BJ (cell line): ENCODE measurements at regions not wholly inside any gene's neighbourhood (a gene's known extent, or its start where the extent isn't known, plus 50 kb on each side); places are given as distances from the start of the nearest gene placed in this dataset.

Experiments used
- CTCF ChIA-PET: fragments of 350-600 bp; formaldehyde crosslinking; extraction: SDS; loops from one replicate; lab custom pipeline; 2021; ENCODE audit warnings: antibody characterized with exemption, inconsistent platforms; lab: Yijun Ruan, JAX
- POLR2A ChIA-PET: fragments of 300-600 bp; sonication (Branson Sonifier 250); formaldehyde crosslinking; extraction: SDS; loops from one replicate; lab custom pipeline; 2021; ENCODE audit warnings: antibody characterized with exemption; lab: Charles Lee
- DNase-seq: peaks from one replicate; pipeline ENCODE4 v3.0.0-alpha.2; 2011; ENCODE audit warnings: low read depth
- H3K27me3 ChIP-seq: 2 replicates; pipeline ENCODE4 v1.6.0; 2011; ENCODE audit warnings: low read length; ENCODE audit not compliant: control insufficient read depth, insufficient read depth
- H3K36me3 ChIP-seq: 2 replicates; pipeline ENCODE4 v1.5.1; 2011; ENCODE audit warnings: low read length; ENCODE audit not compliant: control insufficient read depth, insufficient read depth
- H3K4me3 ChIP-seq: 2 replicates; pipeline ENCODE4 v1.5.1; 2011; ENCODE audit warnings: low read depth, mild to moderate bottlenecking, control low read depth, low read length
- TF ChIP-seq, protein P1 (sequence below): IDR thresholded peaks from 2 replicates; pipeline ENCODE4 v1.5.1; 2011; ENCODE audit warnings: low read depth, mild to moderate bottlenecking, control low read depth, inconsistent platforms, low read length, moderate library complexity; ENCODE audit not compliant: insufficient read depth

DNA sequence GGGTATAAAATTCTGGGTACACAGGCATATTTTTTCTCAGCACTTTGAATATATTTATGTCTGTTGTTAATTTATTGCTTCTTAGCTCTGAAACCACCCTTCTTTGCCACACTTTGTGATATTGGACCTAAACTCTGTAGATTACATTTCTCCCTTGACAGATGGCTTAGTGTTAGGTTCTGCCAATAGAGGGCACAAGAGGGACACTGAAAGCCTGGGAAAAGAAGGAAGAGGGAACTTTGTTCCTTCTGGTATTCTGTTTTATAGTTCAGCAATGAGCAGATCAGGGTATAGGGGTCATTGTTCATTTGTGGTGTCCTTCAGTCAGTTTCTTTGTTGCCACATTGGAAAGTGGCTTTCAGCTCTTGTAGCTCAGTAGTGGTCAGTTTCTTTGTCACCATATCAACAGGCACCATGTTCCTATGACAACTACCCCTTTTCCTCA, 423.5 kb upstream of the PROX1 start:
- ChIA-PET CTCF (no interaction called here), POLR2A (no interaction called here)
- TF ChIP-seq, protein P1, sequence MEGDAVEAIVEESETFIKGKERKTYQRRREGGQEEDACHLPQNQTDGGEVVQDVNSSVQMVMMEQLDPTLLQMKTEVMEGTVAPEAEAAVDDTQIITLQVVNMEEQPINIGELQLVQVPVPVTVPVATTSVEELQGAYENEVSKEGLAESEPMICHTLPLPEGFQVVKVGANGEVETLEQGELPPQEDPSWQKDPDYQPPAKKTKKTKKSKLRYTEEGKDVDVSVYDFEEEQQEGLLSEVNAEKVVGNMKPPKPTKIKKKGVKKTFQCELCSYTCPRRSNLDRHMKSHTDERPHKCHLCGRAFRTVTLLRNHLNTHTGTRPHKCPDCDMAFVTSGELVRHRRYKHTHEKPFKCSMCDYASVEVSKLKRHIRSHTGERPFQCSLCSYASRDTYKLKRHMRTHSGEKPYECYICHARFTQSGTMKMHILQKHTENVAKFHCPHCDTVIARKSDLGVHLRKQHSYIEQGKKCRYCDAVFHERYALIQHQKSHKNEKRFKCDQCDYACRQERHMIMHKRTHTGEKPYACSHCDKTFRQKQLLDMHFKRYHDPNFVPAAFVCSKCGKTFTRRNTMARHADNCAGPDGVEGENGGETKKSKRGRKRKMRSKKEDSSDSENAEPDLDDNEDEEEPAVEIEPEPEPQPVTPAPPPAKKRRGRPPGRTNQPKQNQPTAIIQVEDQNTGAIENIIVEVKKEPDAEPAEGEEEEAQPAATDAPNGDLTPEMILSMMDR = no peak
- Histone ChIP-seq H3K27me3 (no peaks in the 10 kb centered on the region), H3K36me3 (no peaks in the 10 kb centered on the region), H3K4me3 (no peak overlapping the region)
- no peak for DNase-seq

DNA sequence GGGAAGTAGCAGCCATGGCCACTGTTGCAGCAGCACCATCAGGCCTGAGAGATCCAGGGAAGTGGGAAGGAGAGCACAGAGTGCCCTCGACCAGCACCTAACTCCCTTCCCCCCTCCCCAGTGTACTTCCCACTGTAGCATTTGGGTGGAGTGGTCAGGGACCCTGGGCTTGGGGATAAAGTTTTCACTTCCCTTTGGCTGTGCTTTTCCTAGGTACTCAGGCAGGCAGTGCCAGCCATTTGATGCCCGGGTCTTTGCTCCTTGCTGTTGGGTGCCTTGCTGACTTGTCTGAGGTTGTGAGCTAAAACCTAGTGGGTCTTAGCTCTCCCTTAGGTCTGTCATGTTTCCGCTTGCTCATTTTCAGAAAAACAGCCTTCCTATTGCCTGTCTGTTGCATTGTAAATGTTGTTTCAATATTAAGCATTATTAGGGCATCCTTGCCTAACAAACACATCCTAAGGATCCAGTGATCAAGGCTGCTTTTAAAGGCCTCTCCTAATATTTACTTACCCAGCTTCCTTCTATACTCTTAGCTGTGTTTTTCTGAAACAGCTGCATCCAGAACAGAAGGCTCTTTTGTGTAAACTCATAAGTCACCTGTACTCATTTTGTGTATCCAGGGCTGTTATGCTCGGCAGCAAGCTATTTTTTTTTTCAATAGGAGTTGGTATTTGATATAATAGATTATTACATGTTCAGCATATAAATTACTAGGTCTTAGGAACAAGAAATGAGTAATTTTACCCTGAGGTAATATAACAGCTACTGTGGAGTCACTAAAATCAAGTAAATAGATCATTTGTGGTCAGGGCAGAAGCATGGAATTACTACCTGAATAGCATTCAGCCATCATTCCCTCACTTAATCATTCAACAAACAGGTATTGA, 418.6 kb upstream of the PROX1 start:
- CTCF ChIA-PET = interaction anchor here (1.4 kb wide), 1 partner anchor 16 kb away, joined by 4 read pairs; no protein-coding TSS in a partner anchor

DNA sequence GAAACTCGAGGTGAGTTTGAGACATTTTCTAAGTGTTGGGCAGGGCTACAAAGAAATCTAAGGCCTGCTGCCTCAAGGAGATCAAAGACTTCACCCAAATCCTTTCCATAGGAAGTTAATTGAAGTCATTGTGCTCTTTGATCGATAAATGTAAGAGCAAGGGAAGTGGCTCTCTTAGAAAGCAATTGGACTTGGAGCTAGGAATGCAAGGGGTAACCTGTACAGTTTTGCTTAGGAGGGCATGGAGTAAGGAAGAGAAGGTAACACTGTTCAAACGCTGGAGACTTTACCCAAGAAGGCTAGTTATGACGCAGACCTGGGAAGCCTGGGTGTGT, 418.0 kb upstream of the PROX1 start:
- DNase-seq = no peak
- ChIA-PET POLR2A (no interaction called here), CTCF (interaction anchor here (1.4 kb wide), 1 partner anchor 15 kb away, joined by 4 read pairs; no protein-coding TSS in a partner anchor)
- H3K4me3 ChIP-seq = no peak overlapping the region
- TF ChIP-seq, protein P1 = no peak
- no peaks in the 10 kb centered on the region for H3K36me3 ChIP-seq
- no peaks in the 10 kb centered on the region for H3K27me3 ChIP-seq

More for the DNA sequence above, 418.6 kb upstream of the PROX1 start:
- TF ChIP-seq, protein P1 = no peak
- no peak overlapping the region for H3K4me3 ChIP-seq
- DNase-seq = no peak
- POLR2A ChIA-PET = no interaction called here
- no peaks in the 10 kb centered on the region for H3K36me3 ChIP-seq
- H3K27me3 ChIP-seq = no peaks in the 10 kb centered on the region

DNA sequence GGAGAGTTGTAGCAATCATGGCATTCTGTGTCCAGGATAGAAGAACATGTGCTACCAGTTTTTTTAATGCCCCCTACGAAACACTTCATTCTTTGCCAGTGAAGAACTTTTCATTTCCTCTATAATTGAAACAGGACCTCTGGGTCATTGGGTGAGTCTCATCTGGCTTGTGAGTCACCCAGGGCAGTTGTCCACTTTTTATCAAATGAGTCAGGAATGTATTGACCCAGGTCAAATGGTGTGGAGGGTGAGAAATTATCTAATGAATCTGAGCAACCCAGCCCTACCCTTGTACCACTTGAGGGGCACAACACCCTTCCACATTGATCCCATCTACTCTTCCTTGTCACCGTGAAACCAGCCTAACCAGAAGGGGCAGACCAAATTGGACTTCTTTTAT, 417.3 kb upstream of the PROX1 start:
- ChIA-PET POLR2A (no interaction called here), CTCF (no interaction called here)
- DNase-seq = no peak
- no peaks in the 10 kb centered on the region for H3K36me3 ChIP-seq
- TF ChIP-seq, protein P1 = no peak
- no peaks in the 10 kb centered on the region for H3K27me3 ChIP-seq
- H3K4me3 ChIP-seq = no peak overlapping the region

DNA sequence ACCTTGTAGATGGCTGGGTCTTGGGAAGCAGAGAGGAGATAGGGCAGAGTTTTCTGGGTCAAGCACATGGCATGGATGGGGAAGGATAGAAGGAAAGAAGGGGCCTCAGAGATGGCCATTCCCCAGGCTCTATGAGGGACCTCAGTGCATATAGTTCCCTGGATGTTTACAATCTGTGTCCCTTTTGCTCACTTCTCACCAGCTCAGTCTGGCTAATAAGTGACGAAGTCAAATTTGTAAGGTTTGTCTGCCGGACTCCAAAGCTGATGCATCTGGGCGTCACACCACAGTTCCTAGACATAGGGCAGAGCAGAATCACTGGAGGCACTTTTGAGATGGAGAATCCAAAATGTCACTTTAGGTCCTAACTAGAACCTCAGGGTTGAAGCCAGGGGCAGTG, 416.4 kb upstream of the PROX1 start:
- TF ChIP-seq, protein P1 = no peak
- H3K27me3 ChIP-seq = no peaks in the 10 kb centered on the region
- ChIA-PET CTCF (no interaction called here), POLR2A (no interaction called here)
- H3K4me3 ChIP-seq = no peak overlapping the region
- DNase-seq = no peak
- H3K36me3 ChIP-seq = no peaks in the 10 kb centered on the region
